SK-N-SH (cell line): ENCODE measurements at regions not wholly inside any gene's neighbourhood (a gene's known extent, or its start where the extent isn't known, plus 50 kb on each side); places are given as distances from the start of the nearest gene placed in this dataset.

Experiments used
- EP300 ChIP-seq, 2 experiments: IDR thresholded peaks; 2 replicates each; pipeline versions ENCODE4 v1.4.0 to v1.6.1; 2012; ENCODE audit warnings: borderline replicate concordance in 1 of 2, low read depth in 1 of 2, low read length in 1 of 2
- NFIC ChIP-seq: IDR thresholded peaks from 2 replicates; pipeline ENCODE4 v1.4.0; 2012; ENCODE audit warnings: borderline replicate concordance
- POLR2AphosphoS5 ChIP-seq: IDR thresholded peaks from 2 replicates; pipeline ENCODE4 v1.6.1; 2012; ENCODE audit warnings: low read depth, low read length
- RFX5 ChIP-seq: IDR thresholded peaks from 2 replicates; pipeline ENCODE4 v1.6.1; 2012; ENCODE audit warnings: mild to moderate bottlenecking, improper control_type of control experiment, low read length
- SIN3A ChIP-seq: IDR thresholded peaks from 2 replicates; pipeline ENCODE4 v1.6.1; 2012; ENCODE audit warnings: low read depth, mild to moderate bottlenecking, low read length, moderate library complexity, borderline replicate concordance
- TEAD4 ChIP-seq: IDR thresholded peaks from 2 replicates; pipeline ENCODE4 v1.4.0; 2012; ENCODE audit warnings: mild to moderate bottlenecking, borderline replicate concordance; ENCODE audit not compliant: insufficient read depth
- USF2 ChIP-seq: fragments of 150-350 bp; IDR thresholded peaks from 2 replicates; pipeline ENCODE4 v1.6.1; 2017; ENCODE audit warnings: antibody characterized with exemption, low read length, low read depth, borderline replicate concordance
- YY1 ChIP-seq: IDR thresholded peaks from 2 replicates; pipeline ENCODE4 v1.4.0; 2012; ENCODE audit warnings: low read depth, mild to moderate bottlenecking
- TF ChIP-seq, protein P1 (sequence below): fragments of 200-600 bp; sonication (generic); IDR thresholded peaks from 2 replicates; pipeline ENCODE4 v1.6.1; 2017; ENCODE audit warnings: antibody characterized with exemption, mild to moderate bottlenecking, moderate library complexity

GRCh38 chr1:8241417-8242014 lies 76.4 kb upstream of the SLC45A1 start:
- no peak for TF ChIP-seq POLR2AphosphoS5
- TF ChIP-seq, protein P1, sequence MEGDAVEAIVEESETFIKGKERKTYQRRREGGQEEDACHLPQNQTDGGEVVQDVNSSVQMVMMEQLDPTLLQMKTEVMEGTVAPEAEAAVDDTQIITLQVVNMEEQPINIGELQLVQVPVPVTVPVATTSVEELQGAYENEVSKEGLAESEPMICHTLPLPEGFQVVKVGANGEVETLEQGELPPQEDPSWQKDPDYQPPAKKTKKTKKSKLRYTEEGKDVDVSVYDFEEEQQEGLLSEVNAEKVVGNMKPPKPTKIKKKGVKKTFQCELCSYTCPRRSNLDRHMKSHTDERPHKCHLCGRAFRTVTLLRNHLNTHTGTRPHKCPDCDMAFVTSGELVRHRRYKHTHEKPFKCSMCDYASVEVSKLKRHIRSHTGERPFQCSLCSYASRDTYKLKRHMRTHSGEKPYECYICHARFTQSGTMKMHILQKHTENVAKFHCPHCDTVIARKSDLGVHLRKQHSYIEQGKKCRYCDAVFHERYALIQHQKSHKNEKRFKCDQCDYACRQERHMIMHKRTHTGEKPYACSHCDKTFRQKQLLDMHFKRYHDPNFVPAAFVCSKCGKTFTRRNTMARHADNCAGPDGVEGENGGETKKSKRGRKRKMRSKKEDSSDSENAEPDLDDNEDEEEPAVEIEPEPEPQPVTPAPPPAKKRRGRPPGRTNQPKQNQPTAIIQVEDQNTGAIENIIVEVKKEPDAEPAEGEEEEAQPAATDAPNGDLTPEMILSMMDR, result no peak
- no peak for TF ChIP-seq YY1
- no peak for TF ChIP-seq EP300 (IDR thresholded peaks at IDR 0.05; ENCODE audit: borderline replicate concordance in 1 of 2, low read depth in 1 of 2, low read length in 1 of 2)
- no peak for TF ChIP-seq NFIC
- TF ChIP-seq RFX5, result no peak
- TF ChIP-seq TEAD4, result no peak
- TF ChIP-seq USF2, result no peak
- TF ChIP-seq SIN3A, result no peak
